CD4-positive, alpha-beta T cell treated with Interleukin-6 for 4 hours (primary cell): ENCODE measurements at regions not wholly inside any gene's neighbourhood (a gene's known extent, or its start where the extent isn't known, plus 50 kb on each side); places are given as distances from the start of the nearest gene placed in this dataset.
"Not testable (repeated sequence)": the region's sequence is repeated elsewhere in the genome, so short reads cannot be mapped to it uniquely, and the experiment has no call there.

Source experiments
- DNase-seq: peaks from one replicate; pipeline ENCODE4 v3.0.0-alpha.2; 2020; ENCODE audit warnings: mixed read lengths

GRCh38 chr4:42824278-42824977 lies 68.1 kb upstream of the GRXCR1 start:
- no peak for DNase-seq

GRCh38 chr4:42821230-42821629 lies 71.3 kb upstream of the GRXCR1 start:
- no peak for DNase-seq

- DNase-seq: no peak
These were observed 72.5 kb upstream of the GRXCR1 start for GRCh38 chr4:42819863-42820514.

- no peak for DNase-seq
These were observed 74.6 kb upstream of the GRXCR1 start for GRCh38 chr4:42817913-42818312.

GRCh38 chr4:42816880-42817400 lies 75.6 kb upstream of the GRXCR1 start:
- DNase-seq: no peak

- DNase-seq: no peak
These were observed 76.2 kb upstream of the GRXCR1 start for GRCh38 chr4:42816189-42816879.

GRCh38 chr4:42809419-42810084 lies 83.0 kb upstream of the GRXCR1 start:
- no peak for DNase-seq

- DNase-seq: no peak
These were observed 86.1 kb upstream of the GRXCR1 start for GRCh38 chr4:42806303-42806835.

- DNase-seq: no peak
These were observed 103.4 kb upstream of the GRXCR1 start for GRCh38 chr4:42789041-42789567.

- no peak for DNase-seq
These were observed 105.4 kb upstream of the GRXCR1 start for GRCh38 chr4:42787079-42787463.

- no peak for DNase-seq
These were observed 106.0 kb upstream of the GRXCR1 start for GRCh38 chr4:42786350-42787078.

GRCh38 chr4:42785817-42786216 lies 106.7 kb upstream of the GRXCR1 start:
- no peak for DNase-seq

GRCh38 chr4:42781315-42781714 lies 111.2 kb upstream of the GRXCR1 start:
- no peak for DNase-seq

GRCh38 chr4:42778349-42778748 lies 114.2 kb upstream of the GRXCR1 start:
- no peak for DNase-seq

GRCh38 chr4:42768125-42768748 lies 111.3 kb upstream of the ATP8A1 start:
- DNase-seq: peak; percentile 7

GRCh38 chr4:42767669-42768068 lies 110.8 kb upstream of the ATP8A1 start:
- no peak for DNase-seq

GRCh38 chr4:42761804-42762203 lies 104.9 kb upstream of the ATP8A1 start:
- DNase-seq: no peak

- not testable (repeated sequence) for DNase-seq
These were observed 98.1 kb upstream of the ATP8A1 start for GRCh38 chr4:42754965-42755364.

- no peak for DNase-seq
These were observed 94.7 kb upstream of the ATP8A1 start for GRCh38 chr4:42751587-42751986.

GRCh38 chr4:42750856-42751255 lies 94.0 kb upstream of the ATP8A1 start:
- DNase-seq: no peak

GRCh38 chr4:42750091-42750490 lies 93.2 kb upstream of the ATP8A1 start:
- DNase-seq: peak; percentile 46

- no peak for DNase-seq
These were observed 91.1 kb upstream of the ATP8A1 start for GRCh38 chr4:42747971-42748370.
